Kidney glomerular epithelial cell (primary cell): ENCODE measurements at regions not wholly inside any gene's neighbourhood (a gene's known extent, or its start where the extent isn't known, plus 50 kb on each side); places are given as distances from the start of the nearest gene placed in this dataset.

Experiments used
- DNase-seq: peaks from one replicate; lab custom pipeline; 2025; lab: John Stamatoyannopoulos, UW

DNA sequence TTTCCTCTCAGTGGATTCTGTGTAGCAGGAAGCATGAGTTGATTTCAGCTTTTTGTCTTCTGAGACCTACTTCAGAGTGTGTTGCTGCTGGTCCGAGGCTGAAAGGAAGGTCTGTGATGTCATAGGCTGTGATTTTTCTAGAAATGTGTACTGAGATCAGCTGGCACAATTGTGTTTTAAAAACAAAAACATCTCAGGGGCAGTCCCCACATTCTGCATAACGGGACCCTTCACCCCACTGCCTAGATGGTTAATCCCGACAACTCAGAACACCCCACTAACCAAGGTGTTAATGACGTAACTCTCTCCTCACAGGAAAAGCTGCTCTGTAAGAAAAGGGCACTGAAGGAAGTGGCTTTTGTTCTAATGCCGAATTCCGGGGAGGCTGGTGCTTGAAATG, 59.8 kb upstream of the PPP2R5A start:
- peak; percentile 23 for DNase-seq

DNA sequence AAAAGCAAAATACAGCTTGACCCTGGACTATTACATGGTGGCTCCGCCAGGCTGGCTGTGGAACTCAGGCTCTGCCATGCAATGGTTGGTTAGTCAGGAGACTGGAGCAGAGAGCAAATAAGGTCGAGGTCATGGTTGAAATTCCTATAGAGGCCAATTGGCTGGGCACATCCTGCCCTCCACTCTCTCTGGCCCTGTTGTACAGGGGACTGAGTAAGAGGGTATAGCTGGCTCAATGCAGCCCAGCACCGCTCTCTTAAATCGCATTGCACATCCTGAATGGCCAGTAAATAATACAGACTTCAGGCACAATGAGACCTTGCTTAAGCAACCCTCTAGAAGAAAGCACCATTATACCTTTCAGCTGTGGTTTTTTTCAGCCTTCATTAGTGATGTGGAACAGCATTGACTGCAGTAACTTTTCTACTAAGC, 59.3 kb upstream of the PPP2R5A start:
- DNase-seq = peak; percentile 63

GRCh38 chr1:212226467-212226866, 58.7 kb upstream of the PPP2R5A start:
- no peak for DNase-seq

DNA sequence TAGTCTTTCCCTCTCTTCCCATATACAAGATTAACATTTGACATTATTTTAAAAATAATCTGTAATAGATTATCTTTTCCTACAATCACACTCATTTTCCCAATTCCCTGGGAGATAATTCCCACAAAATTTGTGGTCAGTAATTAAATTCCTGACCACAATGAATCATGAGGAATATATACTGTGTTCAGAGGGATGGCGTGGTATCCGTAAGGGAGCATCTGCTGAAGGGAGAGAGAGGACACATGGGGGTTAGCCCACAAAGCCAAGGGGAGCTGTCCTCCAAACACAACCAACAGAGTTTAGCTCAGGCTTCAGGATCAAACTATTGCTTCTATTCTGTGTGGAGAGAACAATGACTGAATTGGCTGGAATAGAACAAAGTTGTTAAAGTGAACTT, 57.1 kb upstream of the PPP2R5A start:
- DNase-seq = no peak

GRCh38 chr1:212228591-212229119, 56.6 kb upstream of the PPP2R5A start:
- peak; percentile 81 for DNase-seq

DNA sequence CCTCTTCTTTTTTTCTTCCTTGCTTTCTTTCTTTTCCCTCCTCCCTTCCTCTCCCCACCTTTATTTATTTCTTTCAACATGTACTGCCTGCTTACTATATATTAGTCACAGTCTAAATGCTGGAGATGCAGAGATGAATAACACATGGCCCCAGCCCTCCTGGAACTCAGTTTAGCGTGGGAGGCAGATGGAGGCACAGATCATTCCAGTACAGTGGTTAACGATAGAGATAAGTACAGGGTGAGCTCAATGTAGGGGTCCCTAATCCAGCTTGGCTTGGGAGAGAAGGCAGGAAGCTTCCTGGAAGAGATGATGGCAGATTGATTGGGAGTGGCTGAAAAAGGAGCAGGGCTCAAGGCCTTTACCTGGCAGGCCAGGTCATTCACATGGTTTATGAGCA, 55.6 kb upstream of the PPP2R5A start:
- peak; percentile 49 for DNase-seq

DNA sequence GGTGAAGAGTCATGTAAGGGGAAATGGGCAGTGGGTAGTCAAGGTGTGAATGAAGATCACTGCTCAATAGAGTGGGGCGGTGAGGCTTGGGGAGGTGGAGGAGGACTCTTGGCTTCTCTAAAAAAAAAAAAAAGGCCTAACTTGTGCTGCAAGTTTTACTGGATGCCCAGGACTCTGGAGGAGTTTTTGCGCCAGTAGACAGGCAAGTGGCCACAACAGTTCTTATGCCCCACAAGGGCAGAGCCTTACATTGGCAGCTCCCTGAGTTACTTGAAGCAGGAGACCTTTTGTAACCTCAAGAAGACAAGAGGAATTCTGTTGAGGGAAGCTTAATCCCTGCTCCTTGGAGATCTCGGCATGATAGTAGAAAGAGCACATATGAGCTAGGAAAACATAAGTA, 54.9 kb upstream of the PPP2R5A start:
- DNase-seq = no peak

- no peak for DNase-seq
These were observed 53.8 kb upstream of the PPP2R5A start for GRCh38 chr1:212231372-212231771.

GRCh38 chr1:212232090-212232489, 53.1 kb upstream of the PPP2R5A start:
- DNase-seq = no peak

- DNase-seq = no peak
These were observed 51.9 kb upstream of the PPP2R5A start for GRCh38 chr1:212233321-212233720.

- DNase-seq = peak; percentile 95
These were observed 50.5 kb upstream of the PPP2R5A start for GRCh38 chr1:212234431-212235395.
